CD4-positive, alpha-beta memory T cell (primary cell): ENCODE measurements at regions not wholly inside any gene's neighbourhood (a gene's known extent, or its start where the extent isn't known, plus 50 kb on each side); places are given as distances from the start of the nearest gene placed in this dataset.
"Not testable (repeated sequence)": the region's sequence is repeated elsewhere in the genome, so short reads cannot be mapped to it uniquely, and the experiment has no call there.

Experiments
- CTCF ChIA-PET: fragments of 350-600 bp; sonication (Branson Sonifier 250); formaldehyde crosslinking; loops from one replicate; lab custom pipeline; 2021; ENCODE audit warnings: inconsistent platforms; ENCODE audit not compliant: partially characterized antibody; lab: Charles Lee
- POLR2A ChIA-PET: fragments of 350-600 bp; sonication (Branson Sonifier 250); formaldehyde crosslinking; loops from one replicate; lab custom pipeline; 2021; ENCODE audit not compliant: partially characterized antibody; lab: Charles Lee
- DNase-seq, 5 donors: peaks; one replicate each; pipeline versions ENCODE4 v3.0.0 to v3.0.0-alpha.2; 2020 to 2022; ENCODE audit warnings: mixed read lengths in 1 of 5
- H3K27ac ChIP-seq: one replicate; pipeline ENCODE4 v1.7.0; 2013; ENCODE audit warnings: low read depth, low read length
- H3K27me3 ChIP-seq: 2 replicates; pipeline ENCODE4 v1.7.0; 2013; ENCODE audit warnings: mild to moderate bottlenecking, low read length, moderate library complexity; ENCODE audit not compliant: insufficient read depth
- H3K36me3 ChIP-seq: 2 replicates; pipeline ENCODE4 v1.7.0; 2013; ENCODE audit warnings: mild to moderate bottlenecking, low read length, moderate library complexity; ENCODE audit not compliant: insufficient read depth
- H3K4me1 ChIP-seq: 2 replicates; pipeline ENCODE4 v1.7.0; 2013; ENCODE audit warnings: mild to moderate bottlenecking, low read length, moderate library complexity; ENCODE audit not compliant: insufficient read depth
- H3K4me3 ChIP-seq, 2 donors: one replicate each; pipeline ENCODE4 v1.7.0; 2013; ENCODE audit warnings: low read length in 2 of 2, mild to moderate bottlenecking in 1 of 2
- H3K9me3 ChIP-seq, 2 donors: one replicate each; pipeline ENCODE4 v1.7.0; 2013; ENCODE audit warnings: low read length in 2 of 2, control low read depth in 1 of 2; ENCODE audit not compliant: control insufficient read depth in 1 of 2
- H3K27ac Mint-ChIP-seq, 7 donors: one replicate each; pipeline ENCODE4 v1.8.0; 2020 to 2021; ENCODE audit warnings: mixed read lengths in 7 of 7, mild to moderate bottlenecking in 6 of 7, inconsistent platforms in 3 of 7, moderate library complexity in 3 of 7
- H3K27me3 Mint-ChIP-seq, 2 donors: one replicate each; pipeline ENCODE4 v1.8.0; 2020 to 2021; ENCODE audit warnings: mixed read lengths in 2 of 2
- H3K36me3 Mint-ChIP-seq, 2 donors: one replicate each; pipeline ENCODE4 v1.8.0; 2020 to 2021; ENCODE audit warnings: mixed read lengths in 2 of 2, inconsistent platforms in 1 of 2, mild to moderate bottlenecking in 1 of 2
- H3K4me1 Mint-ChIP-seq, 4 donors: one replicate each; pipeline ENCODE4 v1.8.0; 2020 to 2021; ENCODE audit warnings: mixed read lengths in 4 of 4, mild to moderate bottlenecking in 1 of 4
- H3K4me3 Mint-ChIP-seq, 8 donors: one replicate each; pipeline ENCODE4 v1.8.0; 2020 to 2021; ENCODE audit warnings: mixed read lengths in 8 of 8, mild to moderate bottlenecking in 7 of 8, moderate library complexity in 6 of 8, inconsistent platforms in 3 of 8
- H3K9me3 Mint-ChIP-seq, 8 donors: one replicate each; pipeline ENCODE4 v1.8.0; 2020 to 2021; ENCODE audit warnings: mixed read lengths in 8 of 8, mild to moderate bottlenecking in 5 of 8, inconsistent platforms in 3 of 8, moderate library complexity in 1 of 8
- intact Hi-C: fragments of 100-400 bp; cut with micrococcal nuclease; formaldehyde crosslinking; loops from one replicate; pipeline ENCODE4 v1.15.1; 2023

GRCh38 chr16:22589757-22590156 is 79.1 kb downstream of the NPIPB5 start:
- H3K27me3 ChIP-seq, H3K9me3 Mint-ChIP-seq, H3K27ac Mint-ChIP-seq, DNase-seq, H3K4me3 Mint-ChIP-seq, intact Hi-C loops, H3K36me3 ChIP-seq, H3K36me3 Mint-ChIP-seq, H3K27me3 Mint-ChIP-seq, H3K27ac ChIP-seq, CTCF ChIA-PET, H3K4me1 Mint-ChIP-seq, POLR2A ChIA-PET, H3K4me1 ChIP-seq, H3K4me3 ChIP-seq, H3K9me3 ChIP-seq: not testable (repeated sequence)

GRCh38 chr16:22596445-22597045 is 85.9 kb downstream of the NPIPB5 start:
- DNase-seq, H3K36me3 ChIP-seq, H3K4me3 ChIP-seq, H3K27ac ChIP-seq, H3K36me3 Mint-ChIP-seq, H3K27me3 Mint-ChIP-seq, H3K9me3 ChIP-seq, H3K27ac Mint-ChIP-seq, POLR2A ChIA-PET, H3K4me1 ChIP-seq, H3K9me3 Mint-ChIP-seq, CTCF ChIA-PET, H3K4me3 Mint-ChIP-seq, H3K27me3 ChIP-seq, H3K4me1 Mint-ChIP-seq, intact Hi-C loops: not testable (repeated sequence)

DNA sequence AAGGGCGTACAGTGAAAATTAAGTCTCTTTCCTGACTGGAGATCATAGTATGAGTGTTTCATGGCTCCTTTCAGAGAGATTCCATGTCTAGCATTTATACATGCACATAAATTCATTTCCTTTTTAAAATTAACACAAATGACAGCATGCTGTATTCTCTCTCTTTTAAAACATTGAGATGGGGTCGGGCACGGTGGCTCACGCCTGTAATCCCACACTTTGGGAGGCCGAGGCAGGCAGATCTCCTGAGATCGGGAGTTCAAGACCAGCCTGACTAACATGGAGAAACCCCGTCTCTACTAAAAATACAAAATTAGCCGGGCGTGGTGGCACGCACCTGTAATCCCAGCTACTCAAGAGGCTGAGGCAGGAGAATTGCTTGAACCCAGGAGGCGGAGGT is 93.1 kb downstream of the NPIPB5 start:
- H3K4me1 ChIP-seq, H3K27ac Mint-ChIP-seq, H3K27ac ChIP-seq, intact Hi-C loops, H3K9me3 Mint-ChIP-seq, H3K4me3 ChIP-seq, H3K27me3 Mint-ChIP-seq, H3K36me3 ChIP-seq, CTCF ChIA-PET, DNase-seq, H3K4me3 Mint-ChIP-seq, H3K36me3 Mint-ChIP-seq, H3K27me3 ChIP-seq, H3K9me3 ChIP-seq, H3K4me1 Mint-ChIP-seq, POLR2A ChIA-PET: not testable (repeated sequence)

GRCh38 chr16:22606619-22607018 is 95.9 kb downstream of the NPIPB5 start:
- intact Hi-C loops, H3K4me3 ChIP-seq, DNase-seq, H3K36me3 ChIP-seq, H3K27me3 Mint-ChIP-seq, H3K27me3 ChIP-seq, POLR2A ChIA-PET, H3K9me3 Mint-ChIP-seq, H3K27ac ChIP-seq, H3K4me3 Mint-ChIP-seq, H3K36me3 Mint-ChIP-seq, H3K27ac Mint-ChIP-seq, CTCF ChIA-PET, H3K4me1 Mint-ChIP-seq, H3K9me3 ChIP-seq, H3K4me1 ChIP-seq: not testable (repeated sequence)

DNA sequence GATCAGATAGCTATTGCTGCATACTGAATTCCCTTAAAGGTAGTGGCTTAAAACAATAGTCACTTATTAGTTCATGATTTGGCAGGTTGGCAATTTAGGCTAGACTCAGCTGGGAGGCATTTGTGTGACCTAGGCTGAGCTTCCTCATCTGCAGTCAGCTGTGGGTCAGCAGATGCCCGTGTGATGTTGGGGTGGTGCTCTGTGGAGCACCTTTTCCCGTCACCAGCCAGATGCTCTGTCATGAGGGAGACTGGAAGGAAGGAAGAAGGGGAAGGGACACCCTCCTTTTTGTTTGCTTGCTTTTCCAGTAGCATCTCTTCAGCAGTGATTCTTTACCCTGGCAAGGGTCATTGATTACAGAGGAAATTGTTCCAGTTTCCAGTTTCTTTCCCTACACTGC is 99.1 kb downstream of the NPIPB5 start:
- H3K36me3 ChIP-seq, H3K27ac ChIP-seq, CTCF ChIA-PET, H3K9me3 ChIP-seq, intact Hi-C loops, H3K4me3 Mint-ChIP-seq, H3K4me1 Mint-ChIP-seq, H3K27ac Mint-ChIP-seq, H3K4me1 ChIP-seq, H3K27me3 Mint-ChIP-seq, H3K27me3 ChIP-seq, H3K9me3 Mint-ChIP-seq, DNase-seq, H3K4me3 ChIP-seq, POLR2A ChIA-PET, H3K36me3 Mint-ChIP-seq: not testable (repeated sequence)

- H3K4me3 ChIP-seq, DNase-seq, H3K4me3 Mint-ChIP-seq, intact Hi-C loops, H3K27ac ChIP-seq, POLR2A ChIA-PET, CTCF ChIA-PET, H3K4me1 Mint-ChIP-seq, H3K4me1 ChIP-seq, H3K36me3 ChIP-seq, H3K9me3 Mint-ChIP-seq, H3K27ac Mint-ChIP-seq, H3K9me3 ChIP-seq, H3K27me3 ChIP-seq, H3K36me3 Mint-ChIP-seq: not testable (repeated sequence)
- peaks cover 5 to 17% of the 10 kb centered on the region in 2 donors for H3K27me3 Mint-ChIP-seq
Observed at GRCh38 chr16:22611128-22611527, 100.4 kb downstream of the NPIPB5 start.

GRCh38 chr16:22614271-22614947 is 103.7 kb downstream of the NPIPB5 start:
- Mint-ChIP-seq H3K9me3 (peaks cover 0 to 6% (median 1%) of the 10 kb centered on the region in 8 donors), H3K27ac (no peak overlapping the region), H3K27me3 (peaks cover 5 to 23% of the 10 kb centered on the region in 2 donors), H3K4me1 (peaks cover 0 to 2% (median 0%) of the 10 kb centered on the region in 4 donors), H3K36me3 (no peaks in the 10 kb centered on the region), H3K4me3 (no peak overlapping the region)
- ChIA-PET POLR2A (no interaction called here), CTCF (no interaction called here)
- intact Hi-C loops, result no loop called here
- H3K27me3 ChIP-seq, result no peaks in the 10 kb centered on the region
- H3K27ac ChIP-seq, result no peak overlapping the region
- no peaks in the 10 kb centered on the region for H3K9me3 ChIP-seq
- no peaks in the 10 kb centered on the region for H3K36me3 ChIP-seq
- DNase-seq, result no peak
- H3K4me1 ChIP-seq, result no peaks in the 10 kb centered on the region
- H3K4me3 ChIP-seq, result no peak overlapping the region
